ENCODE measurements at regions not wholly inside any gene's neighbourhood (a gene's known extent, or its start where the extent isn't known, plus 50 kb on each side); places are given as distances from the start of the nearest gene placed in this dataset.

- DNase-seq (ENCODE audit: insufficient read length, low spot score) (no peak), FAIRE-seq (no peak)
- TF ChIP-seq CTCF (IDR thresholded peaks at IDR 0.05; ENCODE audit: insufficient read depth, missing control alignments) = no peak
Observed at GRCh38 chr2:238659231-238659630, 188.7 kb upstream of the TWIST2 start.

GRCh38 chr2:238663586-238663985, 184.3 kb upstream of the TWIST2 start:
- no peak for DNase-seq (ENCODE audit: insufficient read length, low spot score)
- FAIRE-seq = no peak
- TF ChIP-seq CTCF (IDR thresholded peaks at IDR 0.05; ENCODE audit: insufficient read depth, missing control alignments) = no peak

GRCh38 chr2:238665919-238666318, 182.0 kb upstream of the TWIST2 start:
- FAIRE-seq = no peak
- no peak for TF ChIP-seq CTCF (IDR thresholded peaks at IDR 0.05; ENCODE audit: insufficient read depth, missing control alignments)
- DNase-seq (ENCODE audit: insufficient read length, low spot score) = no peak

GRCh38 chr2:238666543-238666942, 181.3 kb upstream of the TWIST2 start:
- no peak for DNase-seq (ENCODE audit: insufficient read length, low spot score)
- FAIRE-seq = no peak
- TF ChIP-seq CTCF (IDR thresholded peaks at IDR 0.05; ENCODE audit: insufficient read depth, missing control alignments) = no peak

- DNase-seq (ENCODE audit: insufficient read length, low spot score) = no peak
- TF ChIP-seq CTCF (IDR thresholded peaks at IDR 0.05; ENCODE audit: insufficient read depth, missing control alignments) = no peak
- no peak for FAIRE-seq
Observed at GRCh38 chr2:238667008-238667407, 180.9 kb upstream of the TWIST2 start.

GRCh38 chr2:238667639-238668038, 180.2 kb upstream of the TWIST2 start:
- no peak for TF ChIP-seq CTCF (IDR thresholded peaks at IDR 0.05; ENCODE audit: insufficient read depth, missing control alignments)
- DNase-seq (ENCODE audit: insufficient read length, low spot score) (no peak), FAIRE-seq (no peak)

GRCh38 chr2:238668426-238668825, 179.5 kb upstream of the TWIST2 start:
- TF ChIP-seq CTCF (IDR thresholded peaks at IDR 0.05; ENCODE audit: insufficient read depth, missing control alignments) = no peak
- FAIRE-seq (no peak), DNase-seq (ENCODE audit: insufficient read length, low spot score) (no peak)
